ENCODE measurements at regions not wholly inside any gene's neighbourhood (a gene's known extent, or its start where the extent isn't known, plus 50 kb on each side); places are given as distances from the start of the nearest gene placed in this dataset.

- no peak for DNase-seq (ENCODE audit: low spot score)
These were observed 765.4 kb downstream of the TRIML1 start for GRCh38 chr4:188904617-188905016.

GRCh38 chr4:188905248-188905647 is 766.0 kb downstream of the TRIML1 start:
- no peak for TF ChIP-seq CTCF (IDR thresholded peaks at IDR 0.05; ENCODE audit: extremely low read depth, missing control alignments)
- no peak for DNase-seq (ENCODE audit: low spot score)

More at GRCh38 chr4:188904617-188905016, 765.4 kb downstream of the TRIML1 start:
- TF ChIP-seq CTCF (IDR thresholded peaks at IDR 0.05; ENCODE audit: extremely low read depth, missing control alignments) = no peak

- no peak for DNase-seq (ENCODE audit: low spot score)
- TF ChIP-seq CTCF (IDR thresholded peaks at IDR 0.05; ENCODE audit: extremely low read depth, missing control alignments) = no peak
These were observed 772.0 kb downstream of the TRIML1 start for GRCh38 chr4:188911199-188911598.

- TF ChIP-seq CTCF (IDR thresholded peaks at IDR 0.05; ENCODE audit: extremely low read depth, missing control alignments) = no peak
- DNase-seq (ENCODE audit: low spot score) = no peak
These were observed 772.5 kb downstream of the TRIML1 start for GRCh38 chr4:188911707-188912106.

GRCh38 chr4:188915175-188915574 is 775.9 kb downstream of the TRIML1 start:
- TF ChIP-seq CTCF (IDR thresholded peaks at IDR 0.05; ENCODE audit: extremely low read depth, missing control alignments) = no peak
- DNase-seq (ENCODE audit: low spot score) = no peak

- no peak for DNase-seq (ENCODE audit: low spot score)
- TF ChIP-seq CTCF (IDR thresholded peaks at IDR 0.05; ENCODE audit: extremely low read depth, missing control alignments) = no peak
These were observed 779.5 kb downstream of the TRIML1 start for GRCh38 chr4:188918787-188919186.

GRCh38 chr4:188930822-188931221 is 791.6 kb downstream of the TRIML1 start:
- TF ChIP-seq CTCF (IDR thresholded peaks at IDR 0.05; ENCODE audit: extremely low read depth, missing control alignments) = no peak
- DNase-seq (ENCODE audit: low spot score) = no peak
